Activated CD8-positive, alpha-beta memory T cell treated with anti-CD3 and anti-CD28 coated beads, Interleukin-2, amount 50 U/mL, for 4 hours (primary cell): ENCODE measurements at regions not wholly inside any gene's neighbourhood (a gene's known extent, or its start where the extent isn't known, plus 50 kb on each side); places are given as distances from the start of the nearest gene placed in this dataset.
"Not testable (repeated sequence)": the region's sequence is repeated elsewhere in the genome, so short reads cannot be mapped to it uniquely, and the experiment has no call there.

Source experiments
- DNase-seq: peaks from one replicate; pipeline ENCODE4 v3.0.0-alpha.2; 2020

GRCh38 chr14:89563471-89563870, 146.4 kb upstream of the FOXN3 start:
- DNase-seq, result no peak

- DNase-seq, result no peak
Measured at GRCh38 chr14:89551955-89552354, 134.9 kb upstream of the FOXN3 start.

GRCh38 chr14:89551432-89551831, 134.4 kb upstream of the FOXN3 start:
- no peak for DNase-seq

- no peak for DNase-seq
Measured at GRCh38 chr14:89550821-89551220, 133.8 kb upstream of the FOXN3 start.

DNA sequence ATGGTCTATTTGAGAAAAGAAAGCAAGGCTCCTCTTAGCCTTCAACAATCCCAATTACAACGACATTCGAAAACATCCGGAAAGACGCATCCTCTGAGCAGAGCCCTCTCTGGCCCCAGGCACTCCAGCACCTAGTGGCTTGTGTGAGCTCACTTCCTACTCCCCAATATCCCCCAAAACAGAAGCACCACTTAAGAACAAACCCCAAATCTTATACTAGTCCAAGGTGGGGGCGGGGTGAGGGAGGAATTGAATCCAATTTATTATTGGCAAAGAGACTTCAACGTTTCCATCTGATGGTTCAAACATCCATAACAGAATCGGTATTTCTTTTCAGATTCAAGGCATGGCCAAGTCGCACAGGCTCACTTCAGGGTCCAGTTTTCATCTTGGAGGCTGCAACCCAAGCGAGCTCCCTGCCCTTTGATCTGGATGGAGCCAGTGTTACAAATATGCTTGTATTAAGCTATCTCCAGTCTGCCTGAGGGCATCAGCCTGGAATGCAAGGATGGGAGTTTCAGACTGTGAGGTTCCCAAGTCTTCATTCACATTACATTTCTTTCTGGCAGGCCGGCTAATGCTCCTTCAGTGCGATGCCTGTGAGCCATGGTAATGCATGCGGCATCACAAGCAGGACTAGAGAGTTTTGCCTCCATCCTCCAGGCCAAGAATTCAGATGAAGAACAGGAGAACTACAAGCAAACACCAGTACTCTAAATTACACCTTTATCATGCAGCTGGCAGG, 132.5 kb upstream of the FOXN3 start:
- DNase-seq, result no peak

- not testable (repeated sequence) for DNase-seq
Measured at GRCh38 chr14:89547047-89547446, 130.0 kb upstream of the FOXN3 start.

DNA sequence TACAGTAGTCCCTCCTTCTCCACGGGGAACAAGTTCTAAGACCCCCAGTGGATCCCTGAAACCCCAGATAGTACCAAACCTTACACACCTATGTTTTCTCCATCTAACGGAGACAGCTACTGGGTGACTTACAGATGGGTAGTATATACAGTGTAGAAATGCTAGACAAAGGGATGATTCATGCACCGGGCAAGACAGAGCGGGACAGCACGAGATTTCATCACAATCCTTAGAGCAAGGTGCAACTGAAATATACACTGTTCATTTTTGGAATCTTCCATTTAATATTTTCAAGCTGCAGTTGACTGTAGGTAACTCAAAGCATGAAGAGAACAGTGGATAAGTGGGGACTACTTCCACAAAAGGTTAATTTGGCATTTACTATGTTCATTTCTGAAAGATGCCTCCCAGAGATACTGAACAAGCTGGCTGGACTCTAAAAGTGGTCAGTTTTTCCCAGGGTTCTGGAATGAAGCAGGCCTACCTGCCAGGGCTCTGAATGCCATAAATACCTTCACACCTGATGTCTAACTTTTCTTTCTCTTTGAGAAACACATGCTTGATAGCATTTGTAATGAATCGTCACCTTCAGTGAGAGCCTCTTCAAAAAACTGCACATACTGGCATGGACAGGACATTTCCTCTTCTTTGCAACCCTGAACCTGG, 127.7 kb upstream of the FOXN3 start:
- DNase-seq, result no peak

DNA sequence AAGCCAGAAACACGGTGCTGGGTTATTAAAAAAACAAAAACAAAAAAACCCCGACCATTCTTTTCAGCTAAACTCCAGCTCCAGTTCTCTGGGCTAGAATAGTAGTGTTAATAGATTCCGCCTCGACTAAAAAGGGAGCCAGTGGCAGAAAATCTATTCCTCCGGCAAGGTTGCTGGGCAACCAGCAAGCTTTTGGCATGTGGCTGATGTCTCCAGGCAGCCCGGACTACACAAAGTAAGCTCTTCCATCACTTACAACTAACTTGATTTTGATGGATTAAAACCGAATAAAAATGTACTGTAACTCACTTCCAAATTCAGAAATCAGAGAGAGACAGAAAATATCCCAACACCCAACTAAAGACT, 126.4 kb upstream of the FOXN3 start:
- DNase-seq, result no peak

GRCh38 chr14:89542786-89543424, 125.9 kb upstream of the FOXN3 start:
- no peak for DNase-seq

DNA sequence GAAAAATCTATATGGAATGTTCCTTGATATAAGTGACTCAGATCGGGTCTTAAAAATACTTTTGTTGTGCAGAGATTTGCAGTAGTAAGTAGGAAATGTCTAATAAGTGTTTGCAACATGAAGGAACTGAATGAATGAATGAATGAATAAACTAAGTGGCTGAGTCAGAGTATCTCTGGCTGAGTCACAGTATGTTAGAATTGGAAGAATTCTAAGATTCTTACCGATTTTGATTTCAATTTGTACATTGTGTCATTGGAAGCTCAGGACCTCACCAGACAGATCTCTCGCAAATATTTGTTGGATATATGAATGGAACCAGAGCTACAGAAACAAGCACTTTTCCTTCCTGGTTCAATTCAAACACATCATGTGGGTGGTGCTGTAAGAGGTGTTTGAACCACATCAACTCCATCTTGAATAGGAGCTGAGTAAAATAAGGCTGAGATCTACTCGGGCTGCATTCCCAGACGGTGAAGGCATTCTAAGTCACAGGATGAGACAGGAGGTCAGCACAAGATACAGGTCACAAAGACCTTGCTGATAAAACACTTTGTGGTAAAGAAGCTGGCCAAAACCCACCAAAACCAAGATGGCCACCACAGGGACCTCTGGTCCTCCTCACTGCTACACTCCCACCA, 123.9 kb upstream of the FOXN3 start:
- DNase-seq, result no peak

DNA sequence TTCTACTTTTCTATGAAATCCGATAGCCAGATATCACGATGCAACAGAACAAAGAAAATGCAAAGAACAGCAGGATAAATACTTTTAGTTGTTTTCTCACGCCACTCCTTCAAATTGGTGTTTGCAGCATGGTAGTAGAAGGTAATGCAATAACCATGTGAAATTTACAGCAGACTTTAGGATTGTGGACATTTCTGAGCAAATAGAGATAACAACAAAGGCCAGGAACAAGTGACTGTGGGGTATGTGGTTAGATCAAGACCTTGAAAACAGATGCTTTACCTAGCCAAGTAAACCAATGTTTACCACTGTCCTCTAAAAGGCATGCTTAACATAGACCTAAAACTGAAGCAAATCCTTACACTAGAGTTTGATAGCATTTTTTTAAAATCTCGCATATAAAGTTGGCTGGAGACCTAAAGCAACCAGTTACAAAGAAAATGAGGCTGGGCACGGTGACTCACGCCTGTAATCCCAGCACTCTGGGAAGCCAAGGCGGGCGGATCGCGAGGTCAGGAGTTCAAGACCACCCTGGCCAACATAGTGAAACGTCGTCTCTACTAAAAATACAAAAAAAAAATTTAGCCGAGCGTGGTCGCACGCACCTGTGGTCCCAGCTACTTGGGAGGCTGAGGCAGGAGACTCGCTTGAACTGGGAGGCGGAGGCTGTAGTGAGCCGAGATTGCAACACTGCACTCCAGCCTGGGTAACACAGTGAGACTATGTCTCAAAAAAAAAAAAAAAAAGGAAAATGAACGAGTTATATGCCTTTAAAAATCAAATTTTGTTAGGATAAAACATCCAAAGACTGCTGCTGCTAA, 123.2 kb upstream of the FOXN3 start:
- DNase-seq, result no peak

GRCh38 chr14:89537911-89538310, 120.9 kb upstream of the FOXN3 start:
- DNase-seq, result no peak

DNA sequence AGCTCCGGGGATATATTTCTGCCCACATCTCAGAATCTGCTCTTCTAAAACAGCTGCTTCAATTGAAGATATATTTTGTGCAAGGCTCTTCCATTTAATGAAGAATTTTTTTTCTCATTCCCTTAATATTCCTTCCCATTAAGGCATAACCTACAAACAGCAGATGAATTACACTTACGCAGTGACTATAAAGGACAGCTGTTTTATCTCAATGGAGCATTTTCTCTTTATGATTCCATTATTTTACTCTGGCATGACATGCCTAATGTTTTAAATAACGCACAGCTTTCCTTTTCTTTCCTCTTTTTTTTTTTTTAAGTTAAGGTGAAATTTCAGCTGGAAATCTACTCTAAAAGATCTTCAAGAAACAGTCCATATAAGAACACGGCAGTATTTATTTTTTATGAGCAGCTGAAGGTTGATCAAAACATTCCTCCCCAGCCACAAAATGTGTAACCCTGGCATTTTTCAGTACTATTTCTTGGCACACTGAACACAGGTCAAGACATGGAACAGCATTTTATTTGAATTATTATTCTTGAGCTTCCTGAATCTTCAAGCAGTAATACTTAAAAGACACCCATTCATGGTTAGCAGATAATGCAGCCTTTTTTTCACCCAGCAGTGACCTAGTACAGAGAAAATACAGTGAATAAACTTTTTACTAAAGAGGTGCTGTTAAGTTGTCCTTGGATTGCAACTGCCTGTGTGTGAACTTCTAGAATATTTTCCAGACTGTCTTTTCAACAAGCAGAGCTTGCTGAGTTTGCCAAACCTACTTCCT, 118.1 kb upstream of the FOXN3 start:
- DNase-seq, result no peak

GRCh38 chr14:89533766-89534165, 116.7 kb upstream of the FOXN3 start:
- DNase-seq, result no peak

DNA sequence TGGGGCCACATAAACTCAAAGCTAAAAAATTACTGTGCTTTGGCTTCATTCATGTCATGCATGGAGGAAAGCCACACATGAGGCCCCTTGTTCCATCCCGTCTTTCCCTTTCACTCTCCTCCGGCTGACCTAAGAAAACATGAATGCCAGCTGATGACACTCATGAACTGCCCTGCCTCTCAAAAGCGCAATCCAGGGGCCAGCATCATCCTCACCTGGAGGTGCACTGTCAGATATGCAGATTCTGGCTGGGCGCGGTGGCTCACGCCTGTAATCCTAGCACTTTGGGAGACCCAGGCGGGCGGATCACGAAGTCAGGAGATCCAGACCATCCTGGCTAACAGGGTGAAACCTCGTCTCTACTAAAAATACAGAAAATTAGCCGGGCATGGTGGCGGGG, 116.1 kb upstream of the FOXN3 start:
- DNase-seq, result no peak

GRCh38 chr14:89531661-89532335, 114.8 kb upstream of the FOXN3 start:
- DNase-seq, result no peak

DNA sequence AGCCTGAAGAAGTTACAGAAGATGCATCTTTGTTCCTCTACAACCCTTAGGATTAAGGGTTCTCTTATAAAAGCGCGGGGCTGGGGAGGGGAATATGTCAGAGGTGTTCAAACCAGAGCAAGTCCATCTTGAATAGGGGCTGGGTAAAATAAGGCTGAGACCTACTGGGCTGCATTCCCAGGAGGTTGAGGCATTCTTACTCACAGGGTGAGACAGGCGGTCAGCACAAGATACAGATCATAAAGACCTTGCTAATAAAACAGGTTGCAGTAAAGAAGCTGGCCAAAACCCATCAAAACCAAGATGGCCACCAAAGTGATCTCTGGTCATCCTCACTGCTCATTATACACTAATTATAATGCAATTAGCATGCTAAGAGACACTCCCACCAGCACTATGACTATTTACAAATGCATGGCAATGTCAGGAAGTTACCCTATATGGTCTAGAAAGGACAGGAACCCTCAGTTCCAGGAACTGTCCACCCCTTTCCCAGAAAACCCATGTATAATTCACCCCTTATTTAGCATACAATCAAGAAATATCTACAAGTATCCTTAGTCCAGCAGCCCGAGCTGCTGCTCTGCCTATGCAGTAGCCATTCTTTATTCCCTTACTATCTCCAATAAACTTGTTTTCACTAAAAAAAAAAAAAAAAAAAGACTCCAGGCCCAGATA, 108.1 kb upstream of the FOXN3 start:
- no peak for DNase-seq

DNA sequence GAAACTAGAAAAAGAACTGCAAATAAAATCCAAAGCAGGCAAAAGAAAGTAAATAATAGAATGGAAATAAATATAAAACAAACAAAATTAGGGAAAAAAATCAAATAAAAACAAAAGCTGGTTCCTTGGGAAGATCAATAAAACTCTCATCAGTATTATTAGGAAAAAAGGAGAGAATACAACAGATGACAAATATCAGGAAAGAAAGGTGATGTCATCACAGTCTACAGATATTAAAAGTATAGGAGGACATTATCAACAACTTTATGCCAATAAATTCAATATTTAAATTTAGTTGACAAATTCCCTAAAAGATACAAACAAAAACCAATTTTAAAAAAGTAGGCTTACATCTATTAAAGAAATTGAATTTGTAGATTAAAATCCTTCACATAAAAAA, 107.4 kb upstream of the FOXN3 start:
- no peak for DNase-seq

DNA sequence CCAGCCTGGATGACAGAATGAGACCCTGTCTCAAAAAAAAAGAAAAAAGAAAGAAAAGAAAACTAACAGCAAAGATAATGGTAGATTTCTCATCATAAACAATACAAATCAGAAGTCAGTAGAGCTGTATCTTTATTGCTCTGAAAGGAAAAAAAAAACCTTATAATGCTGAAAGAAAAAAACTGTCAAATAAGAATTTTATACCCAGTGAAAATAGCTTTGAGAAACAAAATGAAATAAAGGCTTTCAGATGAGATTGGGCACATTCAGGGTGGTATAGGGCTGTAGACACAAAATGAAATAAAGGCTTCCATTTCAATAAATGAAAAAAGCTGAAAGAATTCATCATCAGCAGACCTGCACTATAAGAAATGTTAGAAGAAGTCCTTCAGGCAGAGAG, 105.0 kb upstream of the FOXN3 start:
- DNase-seq, result no peak

DNA sequence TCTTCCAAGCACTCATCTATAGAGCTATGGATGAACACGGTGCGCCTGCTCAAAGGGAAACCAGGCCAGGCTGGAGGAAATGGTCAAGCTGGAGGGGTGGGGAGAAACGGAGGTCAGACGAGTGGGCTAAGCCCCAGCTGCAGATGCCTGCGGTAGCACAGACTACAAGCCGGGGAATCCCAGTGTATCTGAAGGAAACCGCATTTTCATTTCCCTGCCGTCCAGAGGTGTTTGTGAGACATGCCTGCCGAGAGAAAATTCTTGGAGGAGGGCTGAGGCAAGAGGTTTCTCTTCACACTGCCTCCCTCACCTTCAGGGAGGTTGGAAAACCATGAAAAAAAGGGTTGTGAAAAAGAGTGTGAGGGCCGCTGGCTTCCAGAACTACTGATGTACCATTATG, 102.0 kb upstream of the FOXN3 start:
- no peak for DNase-seq

GRCh38 chr14:89516173-89516572, 99.1 kb upstream of the FOXN3 start:
- no peak for DNase-seq
